PC-3 (cell line): ENCODE measurements at regions not wholly inside any gene's neighbourhood (a gene's known extent, or its start where the extent isn't known, plus 50 kb on each side); places are given as distances from the start of the nearest gene placed in this dataset.

Experiments used
- ATAC-seq: fragments of 200-7000 bp; cut with Tn5 transposase; 2 replicates; pipeline ENCODE4 v1.9.1; 2020; ENCODE audit warnings: mild to moderate bottlenecking, moderate library complexity
- BruUV-seq: library from RNA; stranded (reverse); fragments of 400-500 nt; replicated peaks from 2 replicates; lab custom pipeline; 2021; lab: Mats Ljungman, UMichigan
- CTCF ChIA-PET: fragments of 300-600 bp; sonication (Branson Sonifier 250); formaldehyde crosslinking; loops from one replicate; lab custom pipeline; 2022; ENCODE audit warnings: antibody characterized with exemption; lab: Charles Lee
- POLR2A ChIA-PET: fragments of 300-600 bp; sonication (Branson Sonifier 250); formaldehyde crosslinking; loops from one replicate; lab custom pipeline; 2022; ENCODE audit warnings: antibody characterized with exemption; ENCODE audit not compliant: unreplicated experiment; lab: Charles Lee
- DNase-seq: peaks from one replicate; pipeline ENCODE4 v3.0.0-alpha.2; 2015
- H2AFZ ChIP-seq: fragments of 300-600 bp; sonication (generic); 2 replicates; pipeline ENCODE4 v1.6.0; 2016; ENCODE audit warnings: antibody characterized with exemption, low read length
- H3F3A ChIP-seq: fragments of 300-600 bp; sonication (generic); one replicate; pipeline ENCODE4 v1.6.0; 2017; ENCODE audit warnings: antibody characterized with exemption, low read length, control low read depth, mild to moderate bottlenecking; ENCODE audit not compliant: unreplicated experiment
- H3K27ac ChIP-seq: fragments of 300-600 bp; sonication (generic); 2 replicates; pipeline ENCODE4 v1.5.1; 2016; ENCODE audit warnings: mild to moderate bottlenecking, low read length
- H3K27me3 ChIP-seq: fragments of 300-600 bp; sonication (generic); 2 replicates; pipeline ENCODE4 v1.6.1; 2016; ENCODE audit warnings: low read length, mixed read lengths
- H3K36me3 ChIP-seq: fragments of 300-600 bp; sonication (generic); 2 replicates; pipeline ENCODE4 v1.6.1; 2016; ENCODE audit warnings: low read depth, mixed run types, low read length, mixed read lengths
- H3K4me1 ChIP-seq: fragments of 300-600 bp; sonication (generic); 2 replicates; pipeline ENCODE4 v1.5.1; 2016; ENCODE audit warnings: low read length; ENCODE audit not compliant: insufficient read depth
- H3K4me2 ChIP-seq: fragments of 300-600 bp; sonication (generic); 2 replicates; pipeline ENCODE4 v1.6.0; 2016; ENCODE audit warnings: low read length
- H3K4me3 ChIP-seq: fragments of 300-600 bp; sonication (generic); 2 replicates; pipeline ENCODE4 v1.5.1; 2016; ENCODE audit warnings: mild to moderate bottlenecking, low read length, mixed read lengths
- H3K79me2 ChIP-seq: fragments of 300-600 bp; sonication (generic); 2 replicates; pipeline ENCODE4 v1.6.1; 2017; ENCODE audit warnings: low read length, mixed read lengths
- H3K9ac ChIP-seq: fragments of 300-600 bp; sonication (generic); 2 replicates; pipeline ENCODE4 v1.6.0; 2016; ENCODE audit warnings: mild to moderate bottlenecking, low read length
- H3K9me2 ChIP-seq: fragments of 300-600 bp; sonication (generic); replicated peaks from 2 replicates; pipeline ENCODE4 v1.6.1; 2016; ENCODE audit warnings: mixed run types, low read length, mixed read lengths
- H3K9me3 ChIP-seq: fragments of 300-600 bp; sonication (generic); 2 replicates; pipeline ENCODE4 v1.6.1; 2016; ENCODE audit warnings: low read length, mixed read lengths
- H4K20me1 ChIP-seq: fragments of 300-600 bp; sonication (generic); 2 replicates; pipeline ENCODE4 v1.6.1; 2016; ENCODE audit warnings: low read length, mixed read lengths
- EZH2 ChIP-seq: fragments of 300-600 bp; sonication (generic); IDR thresholded peaks from one replicate; pipeline ENCODE4 v1.6.1; 2017; ENCODE audit warnings: antibody characterized with exemption, mild to moderate bottlenecking, low read length; ENCODE audit not compliant: unreplicated experiment
- EZH2phosphoT487 ChIP-seq: fragments of 300-600 bp; sonication (generic); IDR thresholded peaks from 2 replicates; pipeline ENCODE4 v1.6.1; 2018; ENCODE audit warnings: mild to moderate bottlenecking, antibody characterized with exemption, low read length, borderline replicate concordance
- intact Hi-C: fragments of 100-400 bp; cut with micrococcal nuclease; formaldehyde crosslinking; loops from 2 replicates; pipeline ENCODE4 v1.9.0; 2023
- TF ChIP-seq, protein P1 (sequence below): fragments of 300-600 bp; sonication (generic); conservative IDR thresholded peaks from 2 replicates; pipeline ENCODE4 v1.5.1; 2017; ENCODE audit warnings: antibody characterized with exemption, low read depth, mild to moderate bottlenecking, low read length

DNA sequence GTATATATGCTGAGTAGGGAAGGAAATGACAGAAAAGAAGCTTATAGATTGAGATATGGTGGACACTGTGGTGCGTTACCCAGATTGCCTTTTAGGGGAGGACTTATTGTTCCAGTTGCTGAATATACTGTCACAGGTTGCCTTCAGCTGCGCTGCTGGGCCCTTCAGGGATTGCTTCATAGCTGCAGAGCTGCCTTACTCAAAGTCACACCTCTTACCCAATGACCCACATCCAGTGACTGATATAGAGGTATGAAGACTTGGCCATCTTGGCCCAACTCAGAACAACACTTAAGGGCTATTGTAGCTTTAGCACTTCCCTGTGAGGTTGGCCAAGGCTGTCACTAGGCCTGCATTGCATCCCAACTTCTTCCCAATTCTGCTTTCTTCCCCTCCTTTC is 63.4 kb upstream of the TMEM164 start:
- Histone ChIP-seq H2AFZ (no peak overlapping the region), H3K9ac (no peak overlapping the region), H3K36me3 (no peaks in the 10 kb centered on the region), H3F3A (no peaks in the 10 kb centered on the region), H3K27me3 (no peaks in the 10 kb centered on the region), H4K20me1 (no peaks in the 10 kb centered on the region), H3K27ac (no peak overlapping the region), H3K4me3 (no peak overlapping the region), H3K4me1 (peaks cover 7% of the 10 kb centered on the region), H3K9me3 (no peaks in the 10 kb centered on the region), H3K79me2 (no peaks in the 10 kb centered on the region), H3K4me2 (no peak overlapping the region), H3K9me2 (no peaks in the 10 kb centered on the region)
- POLR2A ChIA-PET: no interaction called here
- CTCF ChIA-PET: no interaction called here
- TF ChIP-seq EZH2 (no peak), EZH2phosphoT487 (no peak)
- TF ChIP-seq, protein P1, sequence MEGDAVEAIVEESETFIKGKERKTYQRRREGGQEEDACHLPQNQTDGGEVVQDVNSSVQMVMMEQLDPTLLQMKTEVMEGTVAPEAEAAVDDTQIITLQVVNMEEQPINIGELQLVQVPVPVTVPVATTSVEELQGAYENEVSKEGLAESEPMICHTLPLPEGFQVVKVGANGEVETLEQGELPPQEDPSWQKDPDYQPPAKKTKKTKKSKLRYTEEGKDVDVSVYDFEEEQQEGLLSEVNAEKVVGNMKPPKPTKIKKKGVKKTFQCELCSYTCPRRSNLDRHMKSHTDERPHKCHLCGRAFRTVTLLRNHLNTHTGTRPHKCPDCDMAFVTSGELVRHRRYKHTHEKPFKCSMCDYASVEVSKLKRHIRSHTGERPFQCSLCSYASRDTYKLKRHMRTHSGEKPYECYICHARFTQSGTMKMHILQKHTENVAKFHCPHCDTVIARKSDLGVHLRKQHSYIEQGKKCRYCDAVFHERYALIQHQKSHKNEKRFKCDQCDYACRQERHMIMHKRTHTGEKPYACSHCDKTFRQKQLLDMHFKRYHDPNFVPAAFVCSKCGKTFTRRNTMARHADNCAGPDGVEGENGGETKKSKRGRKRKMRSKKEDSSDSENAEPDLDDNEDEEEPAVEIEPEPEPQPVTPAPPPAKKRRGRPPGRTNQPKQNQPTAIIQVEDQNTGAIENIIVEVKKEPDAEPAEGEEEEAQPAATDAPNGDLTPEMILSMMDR: no peak
- no TSS peak for BruUV-seq
- DNase-seq (no peak), ATAC-seq (no peak)
- intact Hi-C loops: no loop called here

DNA sequence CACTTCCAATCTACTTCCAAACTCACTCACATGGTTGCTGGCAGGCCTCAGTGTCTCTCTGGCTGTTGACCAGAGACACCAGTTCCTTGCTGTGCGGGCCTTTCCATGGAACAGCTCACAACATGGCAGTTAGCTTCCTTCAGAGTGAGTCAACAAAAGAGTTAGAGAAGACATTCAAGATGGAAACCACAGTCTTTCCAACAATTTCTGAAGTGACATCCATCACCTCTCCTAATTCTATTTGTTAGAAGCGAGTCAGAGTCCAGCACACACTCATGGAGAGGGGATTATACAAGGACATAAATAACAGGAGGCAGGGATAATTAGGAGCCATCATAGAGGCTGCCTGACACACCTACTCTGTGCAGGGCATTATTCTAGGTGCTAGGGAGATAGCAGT is 62.5 kb upstream of the TMEM164 start:
- Histone ChIP-seq H2AFZ (no peak overlapping the region), H3K4me1 (no peaks in the 10 kb centered on the region), H3K27ac (no peak overlapping the region), H3F3A (no peaks in the 10 kb centered on the region), H3K27me3 (no peaks in the 10 kb centered on the region), H3K79me2 (no peaks in the 10 kb centered on the region), H3K9me3 (no peaks in the 10 kb centered on the region), H3K9me2 (no peaks in the 10 kb centered on the region), H4K20me1 (no peaks in the 10 kb centered on the region), H3K36me3 (no peaks in the 10 kb centered on the region), H3K4me3 (no peak overlapping the region), H3K9ac (no peak overlapping the region), H3K4me2 (no peak overlapping the region)
- BruUV-seq: no TSS peak
- ChIA-PET POLR2A (no interaction called here), CTCF (no interaction called here)
- no peak for ATAC-seq
- TF ChIP-seq, protein P1: no peak
- TF ChIP-seq EZH2phosphoT487: no peak
- TF ChIP-seq EZH2: no peak
- DNase-seq: no peak
- intact Hi-C loops: no loop called here

DNA sequence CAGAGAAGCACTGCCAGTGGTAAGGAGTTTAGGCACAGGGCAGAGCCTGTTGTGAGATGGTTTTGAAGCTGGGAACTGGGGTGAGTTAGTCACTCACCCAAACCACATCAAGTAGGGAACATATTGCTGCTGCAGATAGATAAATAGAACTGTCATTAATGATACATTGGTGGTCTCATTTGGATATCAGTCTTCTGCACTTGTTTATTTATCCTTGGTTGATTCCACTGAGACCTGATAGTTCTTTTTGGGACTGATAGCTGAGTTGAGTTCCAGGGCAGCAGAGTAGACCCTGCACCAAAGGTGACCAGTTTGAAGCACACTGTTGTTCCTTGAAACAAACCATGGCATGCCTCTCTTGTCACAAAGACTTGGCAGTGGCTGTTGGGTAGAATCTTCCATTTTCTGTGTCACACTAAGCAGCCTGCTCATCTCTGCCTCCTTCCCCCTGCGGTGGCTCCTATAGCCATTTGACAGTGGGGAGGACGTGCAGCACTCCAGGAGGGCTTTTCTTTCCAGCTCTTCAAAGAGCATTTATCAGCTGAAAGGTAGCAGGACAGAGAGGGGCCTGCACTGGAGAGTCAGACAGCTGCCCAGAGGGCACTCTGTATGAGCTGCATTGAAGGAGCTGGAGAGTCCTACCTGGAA is 59.7 kb upstream of the TMEM164 start:
- no peak for DNase-seq
- no peak overlapping the region for H3K4me2 ChIP-seq

More for the DNA sequence above, 59.7 kb upstream of the TMEM164 start:
- H3K9me2 ChIP-seq: no peaks in the 10 kb centered on the region
- intact Hi-C loops: no loop called here
- no peak overlapping the region for H3K4me3 ChIP-seq
- H3K36me3 ChIP-seq: no peaks in the 10 kb centered on the region
- ChIA-PET CTCF (no interaction called here), POLR2A (no interaction called here)
- H3K4me1 ChIP-seq: no peaks in the 10 kb centered on the region
- no TSS peak for BruUV-seq
- no peaks in the 10 kb centered on the region for H3F3A ChIP-seq
- H3K79me2 ChIP-seq: no peaks in the 10 kb centered on the region
- no peak overlapping the region for H2AFZ ChIP-seq
- no peak overlapping the region for H3K9ac ChIP-seq
- H3K27me3 ChIP-seq: no peaks in the 10 kb centered on the region
- H3K9me3 ChIP-seq: no peaks in the 10 kb centered on the region
- no peak for ATAC-seq
- no peak overlapping the region for H3K27ac ChIP-seq
- no peaks in the 10 kb centered on the region for H4K20me1 ChIP-seq
- TF ChIP-seq EZH2phosphoT487: no peak
- TF ChIP-seq EZH2: no peak
- TF ChIP-seq, protein P1: no peak
